Liver (tissue), 8 donors: ENCODE measurements at regions not wholly inside any gene's neighbourhood (a gene's known extent, or its start where the extent isn't known, plus 50 kb on each side); places are given as distances from the start of the nearest gene placed in this dataset.

Experiments used
- DNase-seq: peaks from one replicate; pipeline ENCODE4 v3.0.0-alpha.2; 2017; ENCODE audit warnings: low spot score
- H3K27ac ChIP-seq, 2 donors: one replicate each; pipeline ENCODE4 v1.7.0; 2013; ENCODE audit warnings: inconsistent platforms in 2 of 2, low read length in 2 of 2, control low read depth in 1 of 2, low read depth in 1 of 2, mild to moderate bottlenecking in 1 of 2
- H3K27me3 ChIP-seq, 4 donors: one replicate each; pipeline versions ENCODE4 v1.6.1 to v1.7.0; 2013; ENCODE audit warnings: low read length in 3 of 4, inconsistent platforms in 1 of 4, mild to moderate bottlenecking in 1 of 4, moderate library complexity in 1 of 4; ENCODE audit not compliant: control insufficient read depth in 4 of 4, insufficient read depth in 4 of 4
- H3K36me3 ChIP-seq, 4 donors: one replicate each; pipeline versions ENCODE4 v1.6.1 to v1.7.0; 2013; ENCODE audit warnings: low read length in 3 of 4, mild to moderate bottlenecking in 3 of 4, low read depth in 1 of 4, moderate library complexity in 1 of 4; ENCODE audit not compliant: control insufficient read depth in 4 of 4, insufficient read depth in 3 of 4
- H3K4me1 ChIP-seq, 4 donors: one replicate each; pipeline versions ENCODE4 v1.6.1 to v1.7.0; 2013; ENCODE audit warnings: low read length in 3 of 4, mild to moderate bottlenecking in 3 of 4, moderate library complexity in 1 of 4; ENCODE audit not compliant: control insufficient read depth in 4 of 4, insufficient read depth in 4 of 4
- H3K4me3 ChIP-seq, 3 donors: one replicate each; pipeline versions ENCODE4 v1.6.1 to v1.7.0; 2013; ENCODE audit warnings: low read length in 3 of 3, control low read depth in 1 of 3, low read depth in 1 of 3, mild to moderate bottlenecking in 1 of 3
- H3K9ac ChIP-seq, 2 donors: one replicate each; pipeline ENCODE4 v1.7.0; 2013; ENCODE audit warnings: low read length in 2 of 2, mild to moderate bottlenecking in 2 of 2, moderate library complexity in 2 of 2, control low read depth in 1 of 2, low read depth in 1 of 2
- H3K9me3 ChIP-seq, 4 donors: one replicate each; pipeline versions ENCODE4 v1.6.1 to v1.7.0; 2013; ENCODE audit warnings: low read length in 3 of 4; ENCODE audit not compliant: control insufficient read depth in 4 of 4
- ATF3 ChIP-seq: IDR thresholded peaks from 2 replicates; pipeline ENCODE4 v1.6.1; 2016; ENCODE audit warnings: antibody characterized with exemption
- EGR1 ChIP-seq, 2 donors: IDR thresholded peaks; 2 replicates each; pipeline ENCODE4 v1.6.1; 2016 to 2018; ENCODE audit warnings: antibody characterized with exemption in 2 of 2, low read depth in 2 of 2
- FOXA1 ChIP-seq: IDR thresholded peaks from 2 replicates; pipeline ENCODE4 v1.6.1; 2016; ENCODE audit warnings: antibody characterized with exemption
- FOXA2 ChIP-seq: IDR thresholded peaks from 2 replicates; pipeline ENCODE4 v1.6.1; 2016; ENCODE audit warnings: antibody characterized with exemption
- GABPA ChIP-seq, 2 donors: IDR thresholded peaks in 1 of 2; conservative IDR thresholded peaks in 1 of 2; 2 replicates each; pipeline ENCODE4 v1.6.1; 2016; ENCODE audit warnings: antibody characterized with exemption in 2 of 2, mild to moderate bottlenecking in 1 of 2, moderate library complexity in 1 of 2
- HNF4A ChIP-seq, 2 donors: conservative IDR thresholded peaks; 2 replicates each; pipeline ENCODE4 v1.6.1; 2016; ENCODE audit warnings: antibody characterized with exemption in 2 of 2, mild to moderate bottlenecking in 2 of 2
- JUND ChIP-seq, 2 donors: IDR thresholded peaks; 2 replicates each; pipeline ENCODE4 v1.6.1; 2016; ENCODE audit warnings: antibody characterized with exemption in 2 of 2
- RAD21 ChIP-seq, 2 donors: IDR thresholded peaks; 2 replicates each; pipeline ENCODE4 v1.6.1; 2016; ENCODE audit warnings: antibody characterized with exemption in 2 of 2, mild to moderate bottlenecking in 2 of 2
- SP1 ChIP-seq: IDR thresholded peaks from 2 replicates; pipeline ENCODE4 v1.6.1; 2018; ENCODE audit warnings: antibody characterized with exemption, mild to moderate bottlenecking
- ZBTB33 ChIP-seq: IDR thresholded peaks from 2 replicates; pipeline ENCODE4 v1.6.1; 2016; ENCODE audit warnings: antibody characterized with exemption
- WGBS: extraction: QIAGEN DNeasy Blood & Tissue Kit; methylation state at CpG from one replicate; pipeline ENCODE4 v1.1.7; 2013; 5-methylcytosine and 5-hydroxymethylcytosine counted together
- TF ChIP-seq, protein P1 (sequence below): IDR thresholded peaks from 2 replicates; pipeline ENCODE4 v1.6.1; 2016; ENCODE audit warnings: antibody characterized with exemption, mild to moderate bottlenecking
- TF ChIP-seq, protein P2 (sequence below): fragments of 150-350 bp; IDR thresholded peaks from 2 replicates; pipeline ENCODE4 v1.5.1; 2017; ENCODE audit warnings: improper control_type of control experiment, low read depth, low read length; ENCODE audit not compliant: missing input control
- TF ChIP-seq, protein P3 (sequence below): IDR thresholded peaks from 2 replicates; pipeline ENCODE4 v1.6.1; 2016; ENCODE audit warnings: antibody characterized with exemption
- donor health status: healthy.
- donor health status: healthy.
- donor health status: healthy.
- donor health status: healthy.
- donor health status: healthy.

GRCh38 chr2:234841321-234842015, 110.3 kb upstream of the SH3BP4 start:
- Histone ChIP-seq H3K4me1 (peaks cover 12 to 36% (median 24%) of the 10 kb centered on the region in 4 donors), H3K9me3 (no peaks in the 10 kb centered on the region), H3K27me3 (no peaks in the 10 kb centered on the region), H3K9ac (no peak overlapping the region), H3K36me3 (no peaks in the 10 kb centered on the region), H3K27ac (no peak overlapping the region), H3K4me3 (no peak overlapping the region)
- WGBS = 72% methylated on average over 6 of the region's 6 CpGs
- TF ChIP-seq, protein P1, sequence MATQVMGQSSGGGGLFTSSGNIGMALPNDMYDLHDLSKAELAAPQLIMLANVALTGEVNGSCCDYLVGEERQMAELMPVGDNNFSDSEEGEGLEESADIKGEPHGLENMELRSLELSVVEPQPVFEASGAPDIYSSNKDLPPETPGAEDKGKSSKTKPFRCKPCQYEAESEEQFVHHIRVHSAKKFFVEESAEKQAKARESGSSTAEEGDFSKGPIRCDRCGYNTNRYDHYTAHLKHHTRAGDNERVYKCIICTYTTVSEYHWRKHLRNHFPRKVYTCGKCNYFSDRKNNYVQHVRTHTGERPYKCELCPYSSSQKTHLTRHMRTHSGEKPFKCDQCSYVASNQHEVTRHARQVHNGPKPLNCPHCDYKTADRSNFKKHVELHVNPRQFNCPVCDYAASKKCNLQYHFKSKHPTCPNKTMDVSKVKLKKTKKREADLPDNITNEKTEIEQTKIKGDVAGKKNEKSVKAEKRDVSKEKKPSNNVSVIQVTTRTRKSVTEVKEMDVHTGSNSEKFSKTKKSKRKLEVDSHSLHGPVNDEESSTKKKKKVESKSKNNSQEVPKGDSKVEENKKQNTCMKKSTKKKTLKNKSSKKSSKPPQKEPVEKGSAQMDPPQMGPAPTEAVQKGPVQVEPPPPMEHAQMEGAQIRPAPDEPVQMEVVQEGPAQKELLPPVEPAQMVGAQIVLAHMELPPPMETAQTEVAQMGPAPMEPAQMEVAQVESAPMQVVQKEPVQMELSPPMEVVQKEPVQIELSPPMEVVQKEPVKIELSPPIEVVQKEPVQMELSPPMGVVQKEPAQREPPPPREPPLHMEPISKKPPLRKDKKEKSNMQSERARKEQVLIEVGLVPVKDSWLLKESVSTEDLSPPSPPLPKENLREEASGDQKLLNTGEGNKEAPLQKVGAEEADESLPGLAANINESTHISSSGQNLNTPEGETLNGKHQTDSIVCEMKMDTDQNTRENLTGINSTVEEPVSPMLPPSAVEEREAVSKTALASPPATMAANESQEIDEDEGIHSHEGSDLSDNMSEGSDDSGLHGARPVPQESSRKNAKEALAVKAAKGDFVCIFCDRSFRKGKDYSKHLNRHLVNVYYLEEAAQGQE = no peak
- TF ChIP-seq, protein P2, sequence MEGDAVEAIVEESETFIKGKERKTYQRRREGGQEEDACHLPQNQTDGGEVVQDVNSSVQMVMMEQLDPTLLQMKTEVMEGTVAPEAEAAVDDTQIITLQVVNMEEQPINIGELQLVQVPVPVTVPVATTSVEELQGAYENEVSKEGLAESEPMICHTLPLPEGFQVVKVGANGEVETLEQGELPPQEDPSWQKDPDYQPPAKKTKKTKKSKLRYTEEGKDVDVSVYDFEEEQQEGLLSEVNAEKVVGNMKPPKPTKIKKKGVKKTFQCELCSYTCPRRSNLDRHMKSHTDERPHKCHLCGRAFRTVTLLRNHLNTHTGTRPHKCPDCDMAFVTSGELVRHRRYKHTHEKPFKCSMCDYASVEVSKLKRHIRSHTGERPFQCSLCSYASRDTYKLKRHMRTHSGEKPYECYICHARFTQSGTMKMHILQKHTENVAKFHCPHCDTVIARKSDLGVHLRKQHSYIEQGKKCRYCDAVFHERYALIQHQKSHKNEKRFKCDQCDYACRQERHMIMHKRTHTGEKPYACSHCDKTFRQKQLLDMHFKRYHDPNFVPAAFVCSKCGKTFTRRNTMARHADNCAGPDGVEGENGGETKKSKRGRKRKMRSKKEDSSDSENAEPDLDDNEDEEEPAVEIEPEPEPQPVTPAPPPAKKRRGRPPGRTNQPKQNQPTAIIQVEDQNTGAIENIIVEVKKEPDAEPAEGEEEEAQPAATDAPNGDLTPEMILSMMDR = no peak
- TF ChIP-seq FOXA1 (no peak), EGR1 (IDR thresholded peaks at IDR 0.05; ENCODE audit: low read depth in 2 of 2) (no peak), FOXA2 (no peak), ATF3 (no peak), JUND (IDR thresholded peaks at IDR 0.05) (no peak)
- DNase-seq = no peak

DNA sequence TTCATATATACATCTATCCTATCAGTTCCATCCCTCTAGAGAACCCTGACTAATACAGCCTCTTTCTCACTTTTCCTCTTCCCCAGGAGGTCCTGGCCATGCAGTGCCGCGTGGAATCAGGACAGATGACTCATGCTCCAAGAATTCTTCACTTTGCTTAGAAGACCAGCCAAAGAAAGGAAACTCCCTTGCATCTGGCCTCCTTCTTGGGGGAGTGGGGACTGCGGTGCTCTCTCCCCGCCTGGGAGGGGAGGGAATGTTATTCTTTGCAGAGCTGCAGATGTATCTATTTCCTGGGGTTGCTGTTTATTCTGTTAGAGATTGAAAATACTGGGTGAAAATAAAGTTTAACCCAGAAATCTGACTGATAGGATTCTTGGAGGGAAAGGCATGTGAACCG, 111.5 kb upstream of the SH3BP4 start:
- DNase-seq = no peak
- WGBS = 69% methylated on average over 5 of the region's 5 CpGs

More for the DNA sequence above, 111.5 kb upstream of the SH3BP4 start:
- Histone ChIP-seq H3K36me3 (no peaks in the 10 kb centered on the region), H3K4me1 (peaks cover 8 to 28% (median 17%) of the 10 kb centered on the region in 4 donors), H3K4me3 (no peak overlapping the region), H3K9me3 (no peaks in the 10 kb centered on the region), H3K27me3 (no peaks in the 10 kb centered on the region), H3K9ac (no peak overlapping the region), H3K27ac (no peak overlapping the region)
- TF ChIP-seq FOXA1 (no peak), SP1 (no peak), GABPA (IDR thresholded peaks at IDR 0.05 in 1 of 2, conservative IDR thresholded peaks at IDR 0.05 in 1 of 2) (no peak), FOXA2 (no peak), ZBTB33 (no peak), JUND (IDR thresholded peaks at IDR 0.05) (peak; percentile 87 to 90), RAD21 (IDR thresholded peaks at IDR 0.05) (peak in 1 of 2 donors; percentile 5), HNF4A (conservative IDR thresholded peaks at IDR 0.05) (no peak)
- TF ChIP-seq, protein P3, sequence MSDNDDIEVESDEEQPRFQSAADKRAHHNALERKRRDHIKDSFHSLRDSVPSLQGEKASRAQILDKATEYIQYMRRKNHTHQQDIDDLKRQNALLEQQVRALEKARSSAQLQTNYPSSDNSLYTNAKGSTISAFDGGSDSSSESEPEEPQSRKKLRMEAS = no peak
- TF ChIP-seq, protein P1 = no peak
